ENCODE measurements at regions not wholly inside any gene's neighbourhood (a gene's known extent, or its start where the extent isn't known, plus 50 kb on each side); places are given as distances from the start of the nearest gene placed in this dataset.

DNA sequence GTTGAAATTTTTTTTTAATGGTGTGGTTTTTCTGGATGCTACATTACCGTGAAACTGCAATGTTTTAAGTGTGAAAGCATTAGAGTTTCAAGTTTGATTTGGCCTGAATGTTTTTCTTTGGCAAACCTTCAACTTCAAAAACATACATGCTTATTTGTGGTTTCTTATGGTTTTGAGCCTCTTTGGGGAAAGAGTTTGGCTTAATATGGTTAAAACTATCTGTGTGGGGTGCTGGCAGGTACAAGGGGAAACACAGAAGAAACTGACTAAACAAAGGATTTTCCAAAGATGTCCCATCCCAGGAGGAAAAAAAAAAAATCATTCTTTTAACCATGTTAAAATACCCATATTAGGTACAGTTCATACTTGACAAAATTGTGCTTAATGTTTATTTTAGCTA is 121.1 kb downstream of the HGF start:
- Mint-ChIP-seq H3K36me3 (no peaks in the 10 kb centered on the region), H3K4me3 (no peak overlapping the region), H3K27me3 (no peaks in the 10 kb centered on the region), H3K9me3 (peaks cover 2 to 40% (median 14%) of the 10 kb centered on the region in 8 donors), H3K4me1 (no peaks in the 10 kb centered on the region), H3K27ac (no peak overlapping the region)
- POLR2A ChIA-PET (ENCODE audit: partially characterized antibody): no interaction called here
- Histone ChIP-seq H3K9me3 (ENCODE audit: control insufficient read depth in 1 of 2, low read length in 2 of 2) (no peaks in the 10 kb centered on the region), H3K27me3 (ENCODE audit: insufficient read depth, low read length) (no peaks in the 10 kb centered on the region), H3K4me1 (ENCODE audit: insufficient read depth, low read length) (no peaks in the 10 kb centered on the region), H3K36me3 (ENCODE audit: insufficient read depth, low read length) (no peaks in the 10 kb centered on the region), H3K27ac (ENCODE audit: low read depth, low read length) (no peak overlapping the region), H3K4me3 (ENCODE audit: low read length in 2 of 2) (no peak overlapping the region)
- no peak for DNase-seq
- CTCF ChIA-PET (ENCODE audit: partially characterized antibody): interaction anchor here (0.5 kb wide), 1 partner anchor 222 kb away, joined by 4 read pairs; no protein-coding TSS in a partner anchor
- intact Hi-C loops (cut with micrococcal nuclease): no loop called here

- Mint-ChIP-seq H3K27me3 (no peaks in the 10 kb centered on the region), H3K36me3 (no peaks in the 10 kb centered on the region), H3K4me3 (no peak overlapping the region), H3K27ac (no peak overlapping the region), H3K4me1 (no peaks in the 10 kb centered on the region), H3K9me3 (peaks cover 0 to 30% (median 15%) of the 10 kb centered on the region in 8 donors)
- Histone ChIP-seq H3K9me3 (ENCODE audit: control insufficient read depth in 1 of 2, low read length in 2 of 2) (no peaks in the 10 kb centered on the region), H3K27me3 (ENCODE audit: insufficient read depth, low read length) (no peaks in the 10 kb centered on the region), H3K4me3 (ENCODE audit: low read length in 2 of 2) (no peak overlapping the region), H3K4me1 (ENCODE audit: insufficient read depth, low read length) (no peaks in the 10 kb centered on the region), H3K27ac (ENCODE audit: low read depth, low read length) (no peak overlapping the region), H3K36me3 (ENCODE audit: insufficient read depth, low read length) (no peaks in the 10 kb centered on the region)
- no peak for DNase-seq
- intact Hi-C loops (cut with micrococcal nuclease): no loop called here
- ChIA-PET CTCF (ENCODE audit: partially characterized antibody) (no interaction called here), POLR2A (ENCODE audit: partially characterized antibody) (no interaction called here)
Measured at GRCh38 chr7:81645435-81645834, 124.4 kb downstream of the HGF start.

DNA sequence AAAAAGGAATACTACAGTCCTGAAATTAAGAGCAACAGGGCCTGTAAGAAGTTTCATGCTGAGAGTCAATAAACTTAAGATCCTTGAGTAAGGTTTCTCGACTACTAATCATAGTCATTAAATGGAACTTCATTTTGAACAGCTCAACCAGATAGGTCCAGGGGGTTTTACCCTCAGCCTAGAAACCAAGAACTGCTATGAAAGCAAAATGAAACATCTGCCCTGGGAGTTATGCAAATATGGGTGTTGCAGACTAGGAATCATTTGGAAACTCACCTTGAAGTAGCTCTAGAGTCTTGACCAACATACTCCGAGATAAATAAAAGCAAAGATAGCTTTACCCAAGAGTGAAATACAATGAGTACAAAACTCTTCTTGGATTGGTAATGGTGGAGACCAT is 128.0 kb downstream of the HGF start:
- no peak for DNase-seq
- H3K27me3 ChIP-seq (ENCODE audit: insufficient read depth, low read length): no peaks in the 10 kb centered on the region
- ChIA-PET CTCF (ENCODE audit: partially characterized antibody) (no interaction called here), POLR2A (ENCODE audit: partially characterized antibody) (no interaction called here)
- Mint-ChIP-seq H3K4me1 (no peaks in the 10 kb centered on the region), H3K27ac (no peak overlapping the region), H3K4me3 (no peak overlapping the region), H3K36me3 (no peaks in the 10 kb centered on the region), H3K9me3 (peaks cover 0 to 32% (median 14%) of the 10 kb centered on the region in 8 donors), H3K27me3 (no peaks in the 10 kb centered on the region)
- H3K4me1 ChIP-seq (ENCODE audit: insufficient read depth, low read length): no peaks in the 10 kb centered on the region
- no peaks in the 10 kb centered on the region for H3K36me3 ChIP-seq (ENCODE audit: insufficient read depth, low read length)
- H3K27ac ChIP-seq (ENCODE audit: low read depth, low read length): no peak overlapping the region
- H3K4me3 ChIP-seq (ENCODE audit: low read length in 2 of 2): no peak overlapping the region
- intact Hi-C loops (cut with micrococcal nuclease): no loop called here
- no peaks in the 10 kb centered on the region for H3K9me3 ChIP-seq (ENCODE audit: control insufficient read depth in 1 of 2, low read length in 2 of 2)

DNA sequence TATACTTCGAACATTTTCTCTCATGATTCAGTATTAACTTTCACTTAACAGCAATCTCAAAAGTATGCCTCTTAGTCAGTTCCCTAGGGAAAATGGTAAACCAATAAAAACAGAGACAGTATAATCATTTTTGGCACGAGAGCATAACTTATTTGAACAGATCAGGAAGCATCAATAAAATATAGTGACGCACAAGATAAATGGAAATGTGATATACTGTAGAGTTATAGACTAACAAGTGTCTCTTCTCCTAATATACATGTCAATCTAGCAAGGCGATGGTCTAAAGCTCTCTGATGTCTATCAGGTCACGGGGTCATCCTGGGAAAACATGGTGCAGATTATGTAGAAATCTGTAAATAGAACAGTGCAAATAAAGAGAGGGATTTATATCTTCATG is 131.6 kb downstream of the HGF start:
- no peaks in the 10 kb centered on the region for H3K4me1 Mint-ChIP-seq

GRCh38 chr7:81637534-81637933 is 132.3 kb downstream of the HGF start:
- Mint-ChIP-seq H3K27me3 (no peaks in the 10 kb centered on the region), H3K4me3 (no peak overlapping the region), H3K27ac (no peak overlapping the region), H3K36me3 (no peaks in the 10 kb centered on the region), H3K9me3 (peaks cover 0 to 22% (median 9%) of the 10 kb centered on the region in 8 donors), H3K4me1 (no peaks in the 10 kb centered on the region)
- H3K36me3 ChIP-seq (ENCODE audit: insufficient read depth, low read length): no peaks in the 10 kb centered on the region
- ChIA-PET CTCF (ENCODE audit: partially characterized antibody) (no interaction called here), POLR2A (ENCODE audit: partially characterized antibody) (no interaction called here)
- DNase-seq: no peak
- intact Hi-C loops (cut with micrococcal nuclease): loop anchor here (10.0 kb wide), 1 partner anchor 57 kb away; no protein-coding TSS in a partner anchor
- no peak overlapping the region for H3K4me3 ChIP-seq (ENCODE audit: low read length in 2 of 2)
- H3K27me3 ChIP-seq (ENCODE audit: insufficient read depth, low read length): no peaks in the 10 kb centered on the region
- no peaks in the 10 kb centered on the region for H3K4me1 ChIP-seq (ENCODE audit: insufficient read depth, low read length)
- no peaks in the 10 kb centered on the region for H3K9me3 ChIP-seq (ENCODE audit: control insufficient read depth in 1 of 2, low read length in 2 of 2)
- no peak overlapping the region for H3K27ac ChIP-seq (ENCODE audit: low read depth, low read length)

More for the DNA sequence above, 131.6 kb downstream of the HGF start:
- no peaks in the 10 kb centered on the region for H3K36me3 ChIP-seq (ENCODE audit: insufficient read depth, low read length)
- Mint-ChIP-seq H3K27me3 (no peaks in the 10 kb centered on the region), H3K36me3 (no peaks in the 10 kb centered on the region), H3K4me3 (no peak overlapping the region), H3K9me3 (peaks cover 0 to 22% (median 9%) of the 10 kb centered on the region in 8 donors), H3K27ac (no peak overlapping the region)
- no peak overlapping the region for H3K4me3 ChIP-seq (ENCODE audit: low read length in 2 of 2)
- H3K9me3 ChIP-seq (ENCODE audit: control insufficient read depth in 1 of 2, low read length in 2 of 2): no peaks in the 10 kb centered on the region
- ChIA-PET CTCF (ENCODE audit: partially characterized antibody) (no interaction called here), POLR2A (ENCODE audit: partially characterized antibody) (no interaction called here)
- H3K27me3 ChIP-seq (ENCODE audit: insufficient read depth, low read length): no peaks in the 10 kb centered on the region
- H3K27ac ChIP-seq (ENCODE audit: low read depth, low read length): no peak overlapping the region
- intact Hi-C loops (cut with micrococcal nuclease): loop anchor here (10.0 kb wide), 1 partner anchor 57 kb away; no protein-coding TSS in a partner anchor
- no peaks in the 10 kb centered on the region for H3K4me1 ChIP-seq (ENCODE audit: insufficient read depth, low read length)
- DNase-seq: no peak

DNA sequence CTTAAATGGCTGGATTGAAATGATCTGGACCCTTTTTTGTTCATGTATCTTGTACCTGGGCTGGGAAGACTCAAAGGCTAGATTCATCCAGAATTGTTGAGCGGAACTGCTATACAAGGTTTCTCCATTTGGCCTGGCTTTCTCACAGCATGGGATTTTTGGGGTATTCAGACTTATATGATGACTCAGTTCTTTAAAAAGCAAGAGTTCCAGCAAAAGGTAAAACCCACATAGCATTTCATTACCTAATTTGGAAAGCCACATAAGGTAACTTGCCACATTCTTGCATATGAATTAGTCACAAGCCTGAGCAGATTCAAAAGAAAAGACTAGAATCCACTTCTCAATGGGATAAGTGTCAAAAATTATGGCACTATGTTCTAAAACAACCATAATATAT is 137.4 kb downstream of the HGF start:
- intact Hi-C loops (cut with micrococcal nuclease): loop anchor here (10.0 kb wide), 1 partner anchor 62 kb away; no protein-coding TSS in a partner anchor
- no peaks in the 10 kb centered on the region for H3K36me3 Mint-ChIP-seq
- POLR2A ChIA-PET (ENCODE audit: partially characterized antibody): no interaction called here
- no peak overlapping the region for H3K4me3 ChIP-seq (ENCODE audit: low read length in 2 of 2)
- H3K9me3 ChIP-seq (ENCODE audit: control insufficient read depth in 1 of 2, low read length in 2 of 2): no peaks in the 10 kb centered on the region
- no peaks in the 10 kb centered on the region for H3K36me3 ChIP-seq (ENCODE audit: insufficient read depth, low read length)
- no peak overlapping the region for H3K4me3 Mint-ChIP-seq
- no peaks in the 10 kb centered on the region for H3K4me1 Mint-ChIP-seq
- H3K4me1 ChIP-seq (ENCODE audit: insufficient read depth, low read length): no peaks in the 10 kb centered on the region
- H3K27ac ChIP-seq (ENCODE audit: low read depth, low read length): no peak overlapping the region
- no peaks in the 10 kb centered on the region for H3K27me3 ChIP-seq (ENCODE audit: insufficient read depth, low read length)
- peaks cover 0 to 17% (median under 1%) of the 10 kb centered on the region in 8 donors for H3K9me3 Mint-ChIP-seq
- no peaks in the 10 kb centered on the region for H3K27me3 Mint-ChIP-seq
- CTCF ChIA-PET (ENCODE audit: partially characterized antibody): no interaction called here
- H3K27ac Mint-ChIP-seq: no peak overlapping the region
- no peak for DNase-seq

DNA sequence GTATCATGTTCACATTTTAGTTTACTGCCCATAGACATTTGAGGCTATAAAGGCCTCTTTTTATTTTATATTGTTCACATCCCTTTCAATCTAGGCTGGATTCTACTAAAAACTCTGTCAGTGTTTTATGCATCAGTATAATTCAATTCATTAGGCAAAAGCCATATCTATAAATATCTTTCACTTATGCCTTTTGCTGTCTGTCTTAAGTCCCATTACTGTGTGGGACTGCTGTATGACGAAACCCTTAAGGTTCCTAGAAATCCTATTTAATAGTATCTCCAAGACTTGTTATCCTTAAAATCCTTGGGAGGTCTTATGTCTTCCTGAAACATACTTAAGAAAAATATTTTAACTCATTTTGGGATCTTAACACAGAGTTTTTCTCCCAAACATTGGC is 139.2 kb downstream of the HGF start:
- H3K9me3 Mint-ChIP-seq: peaks cover 0 to 15% (median under 1%) of the 10 kb centered on the region in 8 donors
- no peaks in the 10 kb centered on the region for H3K27me3 Mint-ChIP-seq
- intact Hi-C loops (cut with micrococcal nuclease): loop anchor here (10.0 kb wide), 1 partner anchor 64 kb away; no protein-coding TSS in a partner anchor
- no peak overlapping the region for H3K27ac ChIP-seq (ENCODE audit: low read depth, low read length)
- H3K4me1 Mint-ChIP-seq: no peaks in the 10 kb centered on the region
- H3K36me3 Mint-ChIP-seq: no peaks in the 10 kb centered on the region
- POLR2A ChIA-PET (ENCODE audit: partially characterized antibody): no interaction called here
- H3K36me3 ChIP-seq (ENCODE audit: insufficient read depth, low read length): no peaks in the 10 kb centered on the region
- no peak overlapping the region for H3K4me3 ChIP-seq (ENCODE audit: low read length in 2 of 2)
- H3K4me1 ChIP-seq (ENCODE audit: insufficient read depth, low read length): no peaks in the 10 kb centered on the region
- CTCF ChIA-PET (ENCODE audit: partially characterized antibody): no interaction called here
- H3K9me3 ChIP-seq (ENCODE audit: control insufficient read depth in 1 of 2, low read length in 2 of 2): no peaks in the 10 kb centered on the region
- no peak overlapping the region for H3K4me3 Mint-ChIP-seq
- H3K27ac Mint-ChIP-seq: no peak overlapping the region
- H3K27me3 ChIP-seq (ENCODE audit: insufficient read depth, low read length): no peaks in the 10 kb centered on the region
- DNase-seq: no peak

- H3K4me3 Mint-ChIP-seq: no peak overlapping the region
- CTCF ChIA-PET (ENCODE audit: partially characterized antibody): no interaction called here
- Histone ChIP-seq H3K27me3 (ENCODE audit: insufficient read depth, low read length) (no peaks in the 10 kb centered on the region), H3K4me3 (ENCODE audit: low read length in 2 of 2) (no peak overlapping the region), H3K36me3 (ENCODE audit: insufficient read depth, low read length) (no peaks in the 10 kb centered on the region), H3K27ac (ENCODE audit: low read depth, low read length) (no peak overlapping the region), H3K4me1 (ENCODE audit: insufficient read depth, low read length) (no peaks in the 10 kb centered on the region), H3K9me3 (ENCODE audit: control insufficient read depth in 1 of 2, low read length in 2 of 2) (no peaks in the 10 kb centered on the region)
- no peaks in the 10 kb centered on the region for H3K27me3 Mint-ChIP-seq
- H3K4me1 Mint-ChIP-seq: no peaks in the 10 kb centered on the region
- H3K9me3 Mint-ChIP-seq: peaks cover 0 to 15% (median 2%) of the 10 kb centered on the region in 8 donors
- POLR2A ChIA-PET (ENCODE audit: partially characterized antibody): no interaction called here
- no peak for DNase-seq
- H3K36me3 Mint-ChIP-seq: no peaks in the 10 kb centered on the region
- intact Hi-C loops (cut with micrococcal nuclease): loop anchor here (10.0 kb wide), 1 partner anchor 65 kb away; no protein-coding TSS in a partner anchor
- H3K27ac Mint-ChIP-seq: no peak overlapping the region
Measured at GRCh38 chr7:81629702-81630101, 140.1 kb downstream of the HGF start.

Measured in CD4-positive, alpha-beta memory T cell (primary cell).